Liver (tissue), 8 donors: ENCODE measurements at regions not wholly inside any gene's neighbourhood (a gene's known extent, or its start where the extent isn't known, plus 50 kb on each side); places are given as distances from the start of the nearest gene placed in this dataset.

Experiments used
- DNase-seq: peaks from one replicate; pipeline ENCODE4 v3.0.0-alpha.2; 2017; ENCODE audit warnings: low spot score
- H3K27ac ChIP-seq, 2 donors: one replicate each; pipeline ENCODE4 v1.7.0; 2013; ENCODE audit warnings: inconsistent platforms in 2 of 2, low read length in 2 of 2, control low read depth in 1 of 2, low read depth in 1 of 2, mild to moderate bottlenecking in 1 of 2
- H3K27me3 ChIP-seq, 4 donors: one replicate each; pipeline versions ENCODE4 v1.6.1 to v1.7.0; 2013; ENCODE audit warnings: low read length in 3 of 4, inconsistent platforms in 1 of 4, mild to moderate bottlenecking in 1 of 4, moderate library complexity in 1 of 4; ENCODE audit not compliant: control insufficient read depth in 4 of 4, insufficient read depth in 4 of 4
- H3K36me3 ChIP-seq, 4 donors: one replicate each; pipeline versions ENCODE4 v1.6.1 to v1.7.0; 2013; ENCODE audit warnings: low read length in 3 of 4, mild to moderate bottlenecking in 3 of 4, low read depth in 1 of 4, moderate library complexity in 1 of 4; ENCODE audit not compliant: control insufficient read depth in 4 of 4, insufficient read depth in 3 of 4
- H3K4me1 ChIP-seq, 4 donors: one replicate each; pipeline versions ENCODE4 v1.6.1 to v1.7.0; 2013; ENCODE audit warnings: low read length in 3 of 4, mild to moderate bottlenecking in 3 of 4, moderate library complexity in 1 of 4; ENCODE audit not compliant: control insufficient read depth in 4 of 4, insufficient read depth in 4 of 4
- H3K4me3 ChIP-seq, 3 donors: one replicate each; pipeline versions ENCODE4 v1.6.1 to v1.7.0; 2013; ENCODE audit warnings: low read length in 3 of 3, control low read depth in 1 of 3, low read depth in 1 of 3, mild to moderate bottlenecking in 1 of 3
- H3K9ac ChIP-seq, 2 donors: one replicate each; pipeline ENCODE4 v1.7.0; 2013; ENCODE audit warnings: low read length in 2 of 2, mild to moderate bottlenecking in 2 of 2, moderate library complexity in 2 of 2, control low read depth in 1 of 2, low read depth in 1 of 2
- H3K9me3 ChIP-seq, 4 donors: one replicate each; pipeline versions ENCODE4 v1.6.1 to v1.7.0; 2013; ENCODE audit warnings: low read length in 3 of 4; ENCODE audit not compliant: control insufficient read depth in 4 of 4
- ATF3 ChIP-seq: IDR thresholded peaks from 2 replicates; pipeline ENCODE4 v1.6.1; 2016; ENCODE audit warnings: antibody characterized with exemption
- CTCF ChIP-seq: fragments of 150-350 bp; IDR thresholded peaks from 2 replicates; pipeline ENCODE4 v1.5.1; 2017; ENCODE audit warnings: improper control_type of control experiment, low read depth, low read length; ENCODE audit not compliant: missing input control
- EGR1 ChIP-seq, 2 donors: IDR thresholded peaks; 2 replicates each; pipeline ENCODE4 v1.6.1; 2016 to 2018; ENCODE audit warnings: antibody characterized with exemption in 2 of 2, low read depth in 2 of 2
- FOXA1 ChIP-seq: IDR thresholded peaks from 2 replicates; pipeline ENCODE4 v1.6.1; 2016; ENCODE audit warnings: antibody characterized with exemption
- FOXA2 ChIP-seq: IDR thresholded peaks from 2 replicates; pipeline ENCODE4 v1.6.1; 2016; ENCODE audit warnings: antibody characterized with exemption
- GABPA ChIP-seq, 2 donors: IDR thresholded peaks in 1 of 2; conservative IDR thresholded peaks in 1 of 2; 2 replicates each; pipeline ENCODE4 v1.6.1; 2016; ENCODE audit warnings: antibody characterized with exemption in 2 of 2, mild to moderate bottlenecking in 1 of 2, moderate library complexity in 1 of 2
- HNF4A ChIP-seq, 2 donors: conservative IDR thresholded peaks; 2 replicates each; pipeline ENCODE4 v1.6.1; 2016; ENCODE audit warnings: antibody characterized with exemption in 2 of 2, mild to moderate bottlenecking in 2 of 2
- HNF4G ChIP-seq: IDR thresholded peaks from 2 replicates; pipeline ENCODE4 v1.6.1; 2016; ENCODE audit warnings: antibody characterized with exemption
- JUND ChIP-seq, 2 donors: IDR thresholded peaks; 2 replicates each; pipeline ENCODE4 v1.6.1; 2016; ENCODE audit warnings: antibody characterized with exemption in 2 of 2
- MAX ChIP-seq: IDR thresholded peaks from 2 replicates; pipeline ENCODE4 v1.6.1; 2016; ENCODE audit warnings: antibody characterized with exemption
- NR2F2 ChIP-seq: IDR thresholded peaks from 2 replicates; pipeline ENCODE4 v1.6.1; 2016; ENCODE audit warnings: antibody characterized with exemption
- RAD21 ChIP-seq, 2 donors: IDR thresholded peaks; 2 replicates each; pipeline ENCODE4 v1.6.1; 2016; ENCODE audit warnings: antibody characterized with exemption in 2 of 2, mild to moderate bottlenecking in 2 of 2
- REST ChIP-seq: IDR thresholded peaks from 2 replicates; pipeline ENCODE4 v1.6.1; 2016; ENCODE audit warnings: antibody characterized with exemption, mild to moderate bottlenecking
- RXRA ChIP-seq, 2 donors: IDR thresholded peaks; 2 replicates each; pipeline ENCODE4 v1.6.1; 2017 to 2018; ENCODE audit warnings: antibody characterized with exemption in 2 of 2, mild to moderate bottlenecking in 1 of 2
- SP1 ChIP-seq: IDR thresholded peaks from 2 replicates; pipeline ENCODE4 v1.6.1; 2018; ENCODE audit warnings: antibody characterized with exemption, mild to moderate bottlenecking
- TAF1 ChIP-seq: conservative IDR thresholded peaks from 2 replicates; pipeline ENCODE4 v1.6.1; 2016; ENCODE audit warnings: antibody characterized with exemption, mild to moderate bottlenecking
- YY1 ChIP-seq: IDR thresholded peaks from 2 replicates; pipeline ENCODE4 v1.6.1; 2016; ENCODE audit warnings: antibody characterized with exemption, mild to moderate bottlenecking
- ZBTB33 ChIP-seq: IDR thresholded peaks from 2 replicates; pipeline ENCODE4 v1.6.1; 2016; ENCODE audit warnings: antibody characterized with exemption
- WGBS: extraction: QIAGEN DNeasy Blood & Tissue Kit; methylation state at CpG from one replicate; pipeline ENCODE4 v1.1.7; 2013; 5-methylcytosine and 5-hydroxymethylcytosine counted together
- donor health status: healthy.
- donor health status: healthy.
- donor health status: healthy.
- donor health status: healthy.
- donor health status: healthy.

- no peaks in the 10 kb centered on the region for H3K36me3 ChIP-seq
- DNase-seq: no peak
- peaks cover 0 to 9% (median 0%) of the 10 kb centered on the region in 4 donors for H3K27me3 ChIP-seq
- no peak for TF ChIP-seq YY1
- no peak for TF ChIP-seq JUND (IDR thresholded peaks at IDR 0.05)
- TF ChIP-seq HNF4G: no peak
- TF ChIP-seq SP1: no peak
- TF ChIP-seq FOXA1: no peak
- no peak for TF ChIP-seq ZBTB33
- no peak for TF ChIP-seq GABPA (IDR thresholded peaks at IDR 0.05 in 1 of 2, conservative IDR thresholded peaks at IDR 0.05 in 1 of 2)
- no peak for TF ChIP-seq CTCF
- TF ChIP-seq NR2F2: no peak
- no peak for TF ChIP-seq FOXA2
- TF ChIP-seq RAD21 (IDR thresholded peaks at IDR 0.05): no peak
- TF ChIP-seq TAF1: no peak
- no peaks in the 10 kb centered on the region for H3K4me1 ChIP-seq
- 48% methylated on average over 10 of the region's 10 CpGs for whole genome bisulfite sequencing
- H3K9me3 ChIP-seq: peaks cover 0 to 3% (median 0%) of the 10 kb centered on the region in 4 donors
- no peak overlapping the region for H3K4me3 ChIP-seq
- no peak overlapping the region for H3K9ac ChIP-seq
- no peak overlapping the region for H3K27ac ChIP-seq
Observed at GRCh38 chr19:29364224-29364726, 151.3 kb upstream of the UQCRFS1 start.

- H3K27me3 ChIP-seq: peaks cover 0 to 9% (median 0%) of the 10 kb centered on the region in 4 donors
- H3K36me3 ChIP-seq: no peaks in the 10 kb centered on the region
- H3K4me1 ChIP-seq: no peaks in the 10 kb centered on the region
- DNase-seq: no peak
- TF ChIP-seq ATF3 (no peak), FOXA1 (no peak), FOXA2 (no peak), SP1 (no peak), CTCF (no peak), REST (no peak), RXRA (IDR thresholded peaks at IDR 0.05) (no peak), RAD21 (IDR thresholded peaks at IDR 0.05) (no peak), NR2F2 (no peak), YY1 (no peak), HNF4G (no peak), ZBTB33 (no peak), MAX (no peak), JUND (IDR thresholded peaks at IDR 0.05) (no peak), EGR1 (IDR thresholded peaks at IDR 0.05; ENCODE audit: low read depth in 2 of 2) (no peak), TAF1 (no peak), HNF4A (conservative IDR thresholded peaks at IDR 0.05) (no peak)
- WGBS: 84% methylated on average over 1 of the region's 1 CpG
- H3K27ac ChIP-seq: no peak overlapping the region
- no peak overlapping the region for H3K4me3 ChIP-seq
- H3K9me3 ChIP-seq: peaks cover 0 to 3% (median 0%) of the 10 kb centered on the region in 4 donors
- H3K9ac ChIP-seq: no peak overlapping the region
Observed at GRCh38 chr19:29364999-29365398, 152.0 kb upstream of the UQCRFS1 start.
